Lung (tissue), 11 donors: ENCODE measurements at regions not wholly inside any gene's neighbourhood (a gene's known extent, or its start where the extent isn't known, plus 50 kb on each side); places are given as distances from the start of the nearest gene placed in this dataset.

ENCODE experiments used
- ATAC-seq: fragments of 200-7000 bp; cut with Tn5 transposase; one replicate; pipeline ENCODE4 v1.9.1; 2020; ENCODE audit warnings: moderate number of reproducible peaks; ENCODE audit not compliant: insufficient read depth, low FRiP score
- DNase-seq, 3 donors: peaks; one replicate each; pipeline ENCODE4 v3.0.0-alpha.2; 2013 to 2017
- H3K27ac ChIP-seq, 2 donors: one replicate each; pipeline ENCODE4 v1.5.1; 2013; ENCODE audit warnings: mild to moderate bottlenecking in 2 of 2, moderate library complexity in 2 of 2, control low read depth in 1 of 2, inconsistent platforms in 1 of 2, low read depth in 1 of 2, low read length in 1 of 2
- H3K27me3 ChIP-seq, 3 donors: one replicate each; pipeline ENCODE4 v1.5.1; 2013; ENCODE audit warnings: low read length in 2 of 3; ENCODE audit not compliant: control insufficient read depth in 3 of 3, insufficient read depth in 3 of 3
- H3K36me3 ChIP-seq, 4 donors: one replicate each; pipeline ENCODE4 v1.5.1; 2013; ENCODE audit warnings: low read length in 4 of 4, mild to moderate bottlenecking in 1 of 4, moderate library complexity in 1 of 4; ENCODE audit not compliant: control insufficient read depth in 4 of 4, insufficient read depth in 4 of 4
- H3K4me1 ChIP-seq, 5 donors: one replicate each; pipeline ENCODE4 v1.5.1; 2013; ENCODE audit warnings: low read length in 5 of 5, mild to moderate bottlenecking in 2 of 5, moderate library complexity in 1 of 5; ENCODE audit not compliant: control insufficient read depth in 5 of 5, insufficient read depth in 5 of 5
- H3K4me3 ChIP-seq: one replicate; pipeline ENCODE4 v1.5.1; 2013; ENCODE audit warnings: mild to moderate bottlenecking, control low read depth, moderate library complexity
- H3K9ac ChIP-seq, 2 donors: one replicate each; pipeline ENCODE4 v1.5.1; 2013; ENCODE audit warnings: low read length in 2 of 2, control low read depth in 1 of 2; ENCODE audit not compliant: insufficient read depth in 1 of 2
- H3K9me3 ChIP-seq, 4 donors: one replicate each; pipeline ENCODE4 v1.5.1; 2013; ENCODE audit warnings: low read length in 3 of 4, mild to moderate bottlenecking in 1 of 4, moderate library complexity in 1 of 4; ENCODE audit not compliant: control insufficient read depth in 4 of 4, insufficient read depth in 3 of 4
- WGBS, 2 donors: extraction: QIAGEN DNeasy Blood & Tissue Kit; methylation state at CpG; one replicate each; pipeline ENCODE4 v1.1.7; 2013; 5-methylcytosine and 5-hydroxymethylcytosine counted together
- TF ChIP-seq, protein P1 (sequence below): IDR thresholded peaks from 2 replicates; pipeline ENCODE4 v1.5.1; 2012; ENCODE audit warnings: mild to moderate bottlenecking; ENCODE audit errors: control extremely low read depth, extremely low read depth
- donor health status: control.
- donor health status: control.
- donor health status: Bipolar disorder and iron deficiency.
- donor health status: healthy.
- donor health status: DM: yes; HTN: yes; CAD: no.

- WGBS, 2 donors, result 20 to 25% methylated on average over 6 of the region's 6 CpGs
- ATAC-seq, result no peak
Measured at GRCh38 chr6:137975188-137975940, 108.3 kb downstream of the TNFAIP3 start.

DNA sequence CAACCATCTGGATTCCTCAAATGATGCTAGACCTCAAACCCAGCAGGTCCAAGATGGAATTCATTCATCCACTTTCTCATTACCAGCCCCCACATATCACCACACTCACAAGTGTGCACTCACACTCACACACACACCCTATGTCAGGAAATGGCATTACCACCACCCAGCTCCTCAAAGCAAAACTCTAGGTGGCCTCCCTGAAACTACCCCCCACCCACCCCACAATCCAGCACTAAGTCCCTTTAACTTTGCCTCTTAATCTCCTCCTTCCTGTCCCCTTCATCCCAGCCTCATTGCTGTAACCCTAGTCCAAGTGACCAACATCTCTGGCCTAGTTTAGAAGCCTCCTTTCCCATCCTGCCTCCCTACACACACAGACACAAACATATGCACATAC, 109.4 kb downstream of the TNFAIP3 start:
- no peaks in the 10 kb centered on the region for H3K36me3 ChIP-seq
- no peaks in the 10 kb centered on the region for H3K27me3 ChIP-seq
- no peaks in the 10 kb centered on the region for H3K9me3 ChIP-seq
- H3K4me3 ChIP-seq, result no peak overlapping the region
- no peak overlapping the region for H3K27ac ChIP-seq
- DNase-seq (no peak), ATAC-seq (no peak)
- H3K4me1 ChIP-seq, result peaks cover 0 to 1% (median 0%) of the 10 kb centered on the region in 5 donors
- H3K9ac ChIP-seq, result no peak overlapping the region
- TF ChIP-seq, protein P1, sequence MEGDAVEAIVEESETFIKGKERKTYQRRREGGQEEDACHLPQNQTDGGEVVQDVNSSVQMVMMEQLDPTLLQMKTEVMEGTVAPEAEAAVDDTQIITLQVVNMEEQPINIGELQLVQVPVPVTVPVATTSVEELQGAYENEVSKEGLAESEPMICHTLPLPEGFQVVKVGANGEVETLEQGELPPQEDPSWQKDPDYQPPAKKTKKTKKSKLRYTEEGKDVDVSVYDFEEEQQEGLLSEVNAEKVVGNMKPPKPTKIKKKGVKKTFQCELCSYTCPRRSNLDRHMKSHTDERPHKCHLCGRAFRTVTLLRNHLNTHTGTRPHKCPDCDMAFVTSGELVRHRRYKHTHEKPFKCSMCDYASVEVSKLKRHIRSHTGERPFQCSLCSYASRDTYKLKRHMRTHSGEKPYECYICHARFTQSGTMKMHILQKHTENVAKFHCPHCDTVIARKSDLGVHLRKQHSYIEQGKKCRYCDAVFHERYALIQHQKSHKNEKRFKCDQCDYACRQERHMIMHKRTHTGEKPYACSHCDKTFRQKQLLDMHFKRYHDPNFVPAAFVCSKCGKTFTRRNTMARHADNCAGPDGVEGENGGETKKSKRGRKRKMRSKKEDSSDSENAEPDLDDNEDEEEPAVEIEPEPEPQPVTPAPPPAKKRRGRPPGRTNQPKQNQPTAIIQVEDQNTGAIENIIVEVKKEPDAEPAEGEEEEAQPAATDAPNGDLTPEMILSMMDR, result no peak

More at GRCh38 chr6:137975188-137975940, 108.3 kb downstream of the TNFAIP3 start:
- Histone ChIP-seq H3K27me3 (no peaks in the 10 kb centered on the region), H3K4me1 (peaks cover 0 to 1% (median 0%) of the 10 kb centered on the region in 5 donors), H3K9me3 (no peaks in the 10 kb centered on the region), H3K36me3 (no peaks in the 10 kb centered on the region), H3K4me3 (no peak overlapping the region), H3K9ac (no peak overlapping the region), H3K27ac (peak overlapping the region in 1 of 2 donors; percentile 26)
- DNase-seq, result peak in 2 of 3 donors; percentile 42 to 48
- TF ChIP-seq, protein P1, result peak; percentile 3

- TF ChIP-seq, protein P1, result no peak
- H3K9me3 ChIP-seq, result no peaks in the 10 kb centered on the region
- 83 to 89% methylated on average over 6 of the region's 6 CpGs for WGBS, 2 donors
- H3K27me3 ChIP-seq, result no peaks in the 10 kb centered on the region
- ATAC-seq (no peak), DNase-seq (no peak)
- H3K27ac ChIP-seq, result no peak overlapping the region
- no peak overlapping the region for H3K4me3 ChIP-seq
- H3K9ac ChIP-seq, result no peak overlapping the region
- H3K4me1 ChIP-seq, result peaks cover 0 to 1% (median 0%) of the 10 kb centered on the region in 5 donors
- no peaks in the 10 kb centered on the region for H3K36me3 ChIP-seq
Measured at GRCh38 chr6:137977206-137977605, 110.1 kb downstream of the TNFAIP3 start.
